ENCODE measurements at regions not wholly inside any gene's neighbourhood (a gene's known extent, or its start where the extent isn't known, plus 50 kb on each side); places are given as distances from the start of the nearest gene placed in this dataset.

DNA sequence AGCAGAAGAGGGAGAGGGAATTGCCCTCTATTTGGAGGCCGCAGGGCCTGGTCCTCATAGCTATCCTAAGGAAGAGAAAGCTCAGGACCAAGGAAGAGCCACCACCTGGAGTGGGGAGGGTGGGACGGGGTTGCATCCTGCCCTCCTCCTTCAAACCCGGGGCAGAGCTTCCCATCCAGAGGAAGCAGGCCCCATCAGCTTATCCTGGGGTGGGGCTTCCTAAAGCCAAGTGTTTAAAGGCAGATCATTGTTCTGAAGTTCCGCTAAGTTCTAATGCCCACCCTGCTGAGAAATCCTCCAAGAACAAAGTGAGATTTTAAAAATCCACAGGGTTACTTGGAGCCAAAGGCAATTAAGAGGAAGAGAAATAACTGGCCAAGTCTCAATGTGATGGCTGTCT lies 210.3 kb downstream of the C9orf152 start:
- TF ChIP-seq, protein P1, sequence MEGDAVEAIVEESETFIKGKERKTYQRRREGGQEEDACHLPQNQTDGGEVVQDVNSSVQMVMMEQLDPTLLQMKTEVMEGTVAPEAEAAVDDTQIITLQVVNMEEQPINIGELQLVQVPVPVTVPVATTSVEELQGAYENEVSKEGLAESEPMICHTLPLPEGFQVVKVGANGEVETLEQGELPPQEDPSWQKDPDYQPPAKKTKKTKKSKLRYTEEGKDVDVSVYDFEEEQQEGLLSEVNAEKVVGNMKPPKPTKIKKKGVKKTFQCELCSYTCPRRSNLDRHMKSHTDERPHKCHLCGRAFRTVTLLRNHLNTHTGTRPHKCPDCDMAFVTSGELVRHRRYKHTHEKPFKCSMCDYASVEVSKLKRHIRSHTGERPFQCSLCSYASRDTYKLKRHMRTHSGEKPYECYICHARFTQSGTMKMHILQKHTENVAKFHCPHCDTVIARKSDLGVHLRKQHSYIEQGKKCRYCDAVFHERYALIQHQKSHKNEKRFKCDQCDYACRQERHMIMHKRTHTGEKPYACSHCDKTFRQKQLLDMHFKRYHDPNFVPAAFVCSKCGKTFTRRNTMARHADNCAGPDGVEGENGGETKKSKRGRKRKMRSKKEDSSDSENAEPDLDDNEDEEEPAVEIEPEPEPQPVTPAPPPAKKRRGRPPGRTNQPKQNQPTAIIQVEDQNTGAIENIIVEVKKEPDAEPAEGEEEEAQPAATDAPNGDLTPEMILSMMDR (IDR thresholded peaks at IDR 0.05; ENCODE audit: extremely low read depth in 1 of 2, insufficient read depth in 1 of 2, low read depth in 1 of 2, low read length in 2 of 2), result no peak
- TF ChIP-seq JUN (IDR thresholded peaks at IDR 0.05; ENCODE audit: borderline replicate concordance, insufficient read depth, insufficient read length, low read depth) (no peak), EZH2 (IDR thresholded peaks at IDR 0.05; ENCODE audit: borderline replicate concordance, low read depth, low read length, severe bottlenecking) (no peak), POLR2AphosphoS5 (IDR thresholded peaks at IDR 0.05; ENCODE audit: insufficient read depth, low read depth, low read length) (no peak)
- TF ChIP-seq, protein P2, sequence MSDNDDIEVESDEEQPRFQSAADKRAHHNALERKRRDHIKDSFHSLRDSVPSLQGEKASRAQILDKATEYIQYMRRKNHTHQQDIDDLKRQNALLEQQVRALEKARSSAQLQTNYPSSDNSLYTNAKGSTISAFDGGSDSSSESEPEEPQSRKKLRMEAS (IDR thresholded peaks at IDR 0.05; ENCODE audit: insufficient read depth, insufficient read length), result no peak

Measured in endothelial cell of umbilical vein (primary cell).